NOMO-1 treated with DMSO at 0.1 percent for 48 hours (cell line): ENCODE measurements at regions not wholly inside any gene's neighbourhood (a gene's known extent, or its start where the extent isn't known, plus 50 kb on each side); places are given as distances from the start of the nearest gene placed in this dataset.

Experiments
- DNase-seq: peaks from one replicate; lab custom pipeline; 2025; ENCODE audit not compliant: unreplicated experiment; lab: John Stamatoyannopoulos, UW

DNA sequence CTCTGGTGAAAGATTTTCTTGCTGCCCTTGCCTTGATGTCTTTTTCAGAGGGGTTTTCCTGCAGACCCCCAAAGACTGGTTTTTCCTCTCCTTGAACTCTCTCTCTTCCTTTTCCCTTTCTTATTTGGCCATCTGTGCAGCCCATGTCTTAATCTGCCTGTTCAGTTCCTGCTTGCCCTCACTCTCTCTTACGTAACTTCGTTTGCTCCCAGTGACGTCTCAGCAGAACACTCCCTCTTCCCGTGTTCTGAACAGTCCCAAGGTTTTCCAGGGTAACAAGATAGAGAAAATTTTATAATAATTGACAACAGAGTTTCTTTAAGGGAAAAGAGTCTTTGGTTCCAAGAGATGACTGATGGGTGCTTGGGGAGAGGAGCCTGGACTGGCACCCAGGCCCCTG is 109.1 kb upstream of the LMO4 start:
- DNase-seq, result peak; percentile 18

DNA sequence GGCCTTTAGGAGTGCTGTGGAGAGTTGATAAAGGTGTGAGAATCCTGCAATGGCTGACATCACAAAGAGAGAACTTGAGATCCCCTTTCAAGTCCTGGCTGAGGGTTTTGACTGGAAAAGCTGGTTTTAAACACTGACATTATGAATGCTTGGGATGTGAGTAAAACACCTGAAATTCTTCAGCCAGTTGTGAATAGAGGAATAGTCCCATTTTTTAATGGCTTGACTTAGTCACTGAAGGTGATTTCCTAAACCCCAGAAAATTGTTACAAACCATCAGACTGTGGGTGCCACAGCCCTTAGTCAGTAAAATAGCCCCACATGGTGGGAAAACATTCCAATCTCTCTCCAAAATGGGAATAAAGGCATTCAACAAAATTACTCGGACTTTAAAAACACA is 107.7 kb upstream of the LMO4 start:
- no peak for DNase-seq

DNA sequence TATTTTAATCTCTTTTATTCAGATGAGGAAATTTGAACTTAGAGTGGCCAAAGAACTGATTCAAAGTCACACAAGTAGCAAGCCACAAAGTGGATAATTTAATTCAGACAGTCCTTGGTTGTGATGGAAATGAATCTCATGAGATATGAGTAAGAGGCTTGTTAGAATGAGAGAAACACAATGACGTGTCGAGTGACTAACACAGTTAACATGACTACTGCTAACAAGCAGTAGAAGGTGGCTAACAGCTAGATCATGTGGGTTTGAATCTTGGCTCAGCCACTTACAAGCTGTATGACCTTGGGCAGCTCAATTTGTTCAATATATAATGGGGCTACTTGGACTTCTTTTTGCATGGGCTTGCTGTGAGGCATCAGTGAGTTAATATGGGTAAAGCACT is 104.5 kb upstream of the LMO4 start:
- DNase-seq, result no peak

DNA sequence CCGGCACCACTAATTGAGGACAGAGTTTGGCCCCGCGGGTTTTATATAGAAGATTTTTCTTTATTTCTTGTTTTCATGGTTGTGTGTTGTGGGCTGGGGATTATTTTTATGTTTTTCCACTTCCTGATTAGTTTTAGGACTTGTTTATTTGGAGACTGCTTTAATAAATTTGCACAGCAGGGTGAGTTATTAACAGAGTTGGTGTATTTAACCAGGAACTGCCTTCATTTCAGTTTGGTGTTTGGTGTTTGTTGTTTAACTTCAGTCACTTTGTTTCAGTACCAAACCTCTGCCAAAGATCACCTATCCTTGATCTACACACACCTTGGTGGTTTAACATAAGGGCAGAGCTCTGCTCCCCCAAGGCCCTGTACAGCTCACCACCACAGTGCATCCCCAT is 103.5 kb upstream of the LMO4 start:
- no peak for DNase-seq

DNA sequence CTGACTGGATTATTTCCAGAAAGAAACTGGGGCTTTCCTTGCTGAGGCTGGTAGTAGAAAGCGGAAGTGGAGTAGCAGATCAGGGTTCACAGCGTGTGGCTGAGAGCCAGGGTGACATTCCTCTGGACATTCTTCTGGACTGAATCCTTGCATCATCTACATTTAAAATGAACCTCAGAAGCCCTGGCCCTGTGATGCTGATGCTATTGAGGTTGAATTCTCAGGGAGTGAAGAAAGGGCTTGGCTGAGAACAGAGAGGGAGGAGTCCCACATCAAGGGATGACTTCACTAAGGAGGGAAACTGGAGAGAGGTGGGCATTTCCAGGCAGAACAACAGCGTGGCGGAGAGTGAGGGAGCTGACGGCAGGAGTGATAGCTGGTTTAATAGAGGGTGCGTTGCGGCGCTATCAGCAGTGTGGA is 102.3 kb upstream of the LMO4 start:
- peak; percentile 50 for DNase-seq

DNA sequence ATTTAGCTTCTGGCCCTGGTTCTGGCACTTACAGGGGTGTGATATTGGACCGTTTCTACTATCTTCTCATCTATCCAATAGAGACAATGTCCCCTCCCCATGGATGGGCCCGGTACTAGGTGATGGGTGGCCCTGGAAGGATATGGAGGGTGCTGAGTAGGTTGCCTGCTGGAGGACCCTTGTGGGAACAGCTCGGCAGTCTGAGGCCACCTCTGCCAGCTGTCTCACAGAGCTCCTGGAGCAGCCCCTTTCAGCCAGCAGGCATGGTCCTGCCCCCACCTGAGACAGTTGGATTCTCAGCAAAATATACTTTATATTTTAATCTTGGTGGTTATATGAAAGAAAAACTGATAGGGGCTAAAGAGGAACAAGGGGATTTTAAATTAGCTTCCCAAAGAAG is 101.0 kb upstream of the LMO4 start:
- DNase-seq, result no peak

DNA sequence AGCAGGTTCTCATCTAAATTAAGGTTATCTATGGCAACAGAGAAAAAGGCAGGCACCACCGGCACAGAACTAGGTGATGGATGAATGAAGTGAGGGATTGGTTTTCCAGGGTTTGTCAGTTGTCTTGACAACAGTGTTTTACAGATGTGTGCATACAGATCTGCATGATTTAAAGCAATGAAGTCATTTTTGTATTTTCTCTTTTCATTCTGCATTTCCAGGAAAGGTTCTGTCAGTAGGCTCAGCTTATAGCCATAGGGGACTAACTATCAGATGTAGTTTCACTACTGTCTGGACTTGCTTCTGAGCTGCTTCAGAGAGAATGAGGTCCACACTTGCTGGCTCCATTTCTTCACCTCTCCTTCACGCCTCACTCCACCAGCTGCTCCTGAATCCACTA is 98.2 kb upstream of the LMO4 start:
- DNase-seq, result no peak

DNA sequence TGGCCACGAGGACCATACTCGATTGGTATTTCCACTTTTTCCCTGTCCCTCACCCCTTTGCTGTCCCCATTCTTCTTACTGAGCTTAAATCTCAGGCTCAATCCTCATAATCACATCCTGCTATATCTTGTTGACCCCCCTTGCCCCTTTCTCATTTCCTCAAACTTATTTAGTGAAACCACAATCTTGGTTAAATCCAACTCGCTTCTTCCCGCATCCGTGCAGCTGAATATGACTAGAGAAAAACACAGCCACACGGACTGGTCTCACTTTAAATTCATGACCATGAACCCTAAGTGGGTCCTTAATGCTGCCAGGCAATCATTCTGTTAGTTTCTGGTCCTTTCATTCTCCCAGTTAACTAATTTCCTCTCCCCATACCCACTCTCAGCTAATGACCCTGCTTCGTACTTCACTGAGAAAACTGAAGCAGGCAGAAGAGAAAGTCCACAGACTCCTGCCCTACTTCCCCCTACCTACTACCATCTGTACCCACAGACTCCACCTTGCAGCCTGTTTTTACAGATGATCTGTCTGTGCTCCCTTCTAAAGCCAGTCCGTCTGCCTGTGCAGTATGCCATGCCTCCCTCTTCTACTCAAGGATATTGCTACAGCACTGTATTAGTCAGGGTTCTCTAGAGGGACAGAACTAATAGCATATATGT is 96.8 kb upstream of the LMO4 start:
- peak; percentile 63 for DNase-seq

DNA sequence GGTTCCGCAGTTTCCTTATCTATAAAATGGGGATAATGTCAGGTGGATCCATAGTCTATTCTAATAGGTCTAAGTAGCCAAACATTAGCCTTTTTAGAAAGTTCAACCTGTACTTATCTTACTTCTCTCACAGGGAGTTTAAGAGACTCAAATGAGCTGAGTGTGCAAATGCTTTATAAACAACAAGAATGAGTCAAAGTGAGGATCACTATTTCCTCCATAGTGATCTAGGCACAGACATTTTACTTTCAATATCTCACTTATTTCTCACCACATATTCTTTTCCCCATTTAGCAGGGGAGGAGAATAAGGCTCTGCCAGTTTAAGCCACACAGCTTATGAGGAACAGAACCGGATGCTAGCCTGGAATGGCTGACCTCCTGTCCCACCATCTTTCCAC is 92.1 kb upstream of the LMO4 start:
- no peak for DNase-seq

DNA sequence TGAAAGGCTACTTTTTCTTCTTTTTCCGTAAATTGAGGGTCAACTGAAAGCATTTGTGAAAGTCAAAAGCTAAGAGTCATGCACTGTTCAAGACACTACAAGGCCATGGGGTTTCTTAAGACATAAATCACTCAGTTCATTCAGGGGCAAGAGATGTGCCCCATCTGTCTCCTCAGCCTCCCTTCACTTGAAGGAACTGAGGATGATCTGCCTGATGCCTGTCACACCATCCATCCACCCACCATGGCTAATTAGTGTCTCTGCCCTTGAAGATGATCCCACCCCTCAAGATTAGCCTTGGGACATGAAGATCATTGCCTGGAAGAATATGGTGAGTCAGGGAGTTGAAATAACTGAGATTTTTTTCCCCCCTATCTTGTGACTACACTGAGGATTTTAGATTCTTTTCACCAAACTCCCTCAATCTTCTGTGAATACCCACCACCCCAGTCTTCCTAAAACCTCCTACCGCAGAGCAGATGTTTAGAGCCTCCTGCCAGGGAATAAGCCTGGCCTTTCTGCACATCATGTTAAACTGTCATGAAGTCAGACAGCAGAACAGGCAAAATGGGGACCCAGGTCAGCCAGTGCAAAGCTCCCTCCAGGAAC is 88.6 kb upstream of the LMO4 start:
- no peak for DNase-seq

DNA sequence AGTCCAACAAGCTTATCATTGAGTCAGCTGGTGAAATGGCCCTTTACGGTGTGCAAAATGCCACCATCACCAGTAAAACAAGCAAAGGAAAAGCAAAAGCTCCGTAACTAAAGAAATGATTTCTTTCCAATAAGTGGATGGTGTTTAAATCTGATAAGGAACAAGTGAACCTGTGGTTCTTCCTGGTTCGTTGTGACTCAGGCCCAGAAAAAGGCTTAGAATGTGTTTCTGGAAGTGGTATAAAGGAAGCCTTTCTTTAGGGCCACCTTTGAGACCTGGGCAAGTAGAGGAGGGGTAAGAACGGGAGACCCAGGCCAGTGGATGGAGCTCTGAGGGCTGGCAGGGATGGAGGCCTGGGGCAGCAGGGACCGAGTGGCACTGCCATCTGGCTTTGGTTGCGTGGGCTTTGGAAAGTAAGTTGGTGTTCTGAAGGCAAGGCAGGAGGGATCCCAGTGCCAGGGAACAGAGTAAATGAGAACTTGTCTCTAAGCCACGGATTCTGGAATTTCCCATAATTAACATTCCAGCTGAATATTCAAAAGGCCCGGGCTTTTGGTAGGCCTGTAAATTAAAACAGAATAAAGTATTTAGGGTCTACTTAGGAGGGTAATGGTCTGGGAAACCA is 87.9 kb upstream of the LMO4 start:
- DNase-seq, result no peak

DNA sequence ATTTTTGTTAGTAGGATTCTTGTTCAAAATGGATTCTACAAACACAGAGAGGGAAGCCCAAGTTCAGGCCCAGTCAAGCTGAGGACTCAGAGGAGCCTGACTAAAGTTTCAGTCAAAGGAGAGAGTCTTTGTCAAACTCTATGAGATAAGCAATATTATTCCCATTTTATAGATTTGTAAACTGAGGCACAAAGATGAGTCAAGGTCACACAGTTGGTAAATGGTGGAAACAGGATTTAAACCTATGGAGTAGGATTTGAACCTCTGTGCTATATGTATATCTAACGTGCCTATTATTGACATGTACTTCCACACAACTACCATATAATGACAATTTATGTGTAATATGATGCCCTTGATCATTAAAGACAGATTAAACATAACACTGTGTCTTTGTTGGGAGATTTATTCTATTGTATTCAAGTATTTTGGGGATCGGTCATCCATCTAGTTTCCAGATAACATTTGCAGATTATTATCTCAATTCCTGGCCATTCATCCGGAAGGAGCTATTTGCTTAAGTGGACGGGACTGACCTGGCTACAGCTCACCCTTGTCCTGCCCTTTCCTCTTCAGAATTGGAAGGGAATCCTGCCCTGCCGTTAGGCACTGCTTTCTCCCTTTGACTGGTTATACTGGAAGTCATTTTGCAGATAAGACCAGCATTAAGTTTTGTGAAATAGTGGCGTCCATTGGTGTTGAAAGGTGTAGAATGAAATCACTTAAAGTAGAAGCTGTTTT is 86.1 kb upstream of the LMO4 start:
- DNase-seq, result no peak

DNA sequence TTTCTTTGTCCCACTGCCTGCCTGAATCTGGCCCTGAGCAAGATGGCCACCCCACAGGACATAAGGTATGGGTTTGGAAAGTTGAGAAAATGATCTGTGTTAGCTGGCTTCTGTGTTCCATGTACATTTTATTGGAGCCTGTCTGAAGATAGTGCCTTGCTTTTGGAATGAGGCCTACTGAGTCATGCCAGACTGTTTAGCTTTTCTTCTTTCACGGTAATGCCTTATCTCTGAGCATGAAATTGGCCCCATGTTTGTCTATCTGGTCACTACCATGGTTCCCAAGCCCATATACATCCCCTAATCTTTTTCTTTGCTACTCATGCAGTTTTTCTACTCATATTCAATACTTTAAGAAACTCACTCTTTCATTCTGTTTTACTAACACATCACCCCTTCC is 85.1 kb upstream of the LMO4 start:
- no peak for DNase-seq

DNA sequence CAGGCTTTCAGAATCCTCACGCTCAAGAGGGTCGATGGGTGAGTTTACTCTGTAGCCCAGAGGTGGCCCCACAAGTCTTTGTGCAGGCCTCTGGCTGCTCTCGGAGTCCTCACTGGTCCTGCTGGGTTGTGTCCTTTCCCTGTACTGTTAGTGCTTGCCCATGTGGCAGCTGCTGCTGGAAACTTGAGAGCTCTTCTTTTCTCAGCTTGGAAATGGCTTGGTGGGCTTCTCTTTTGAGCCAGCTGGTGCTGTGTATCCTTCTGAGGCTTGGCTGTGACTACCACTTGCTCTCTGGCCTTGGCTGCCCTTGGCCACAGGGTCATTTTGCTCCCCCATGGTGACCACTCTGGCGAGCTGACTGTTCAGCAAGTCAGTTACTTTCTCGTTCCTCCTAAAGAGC is 82.2 kb upstream of the LMO4 start:
- no peak for DNase-seq

DNA sequence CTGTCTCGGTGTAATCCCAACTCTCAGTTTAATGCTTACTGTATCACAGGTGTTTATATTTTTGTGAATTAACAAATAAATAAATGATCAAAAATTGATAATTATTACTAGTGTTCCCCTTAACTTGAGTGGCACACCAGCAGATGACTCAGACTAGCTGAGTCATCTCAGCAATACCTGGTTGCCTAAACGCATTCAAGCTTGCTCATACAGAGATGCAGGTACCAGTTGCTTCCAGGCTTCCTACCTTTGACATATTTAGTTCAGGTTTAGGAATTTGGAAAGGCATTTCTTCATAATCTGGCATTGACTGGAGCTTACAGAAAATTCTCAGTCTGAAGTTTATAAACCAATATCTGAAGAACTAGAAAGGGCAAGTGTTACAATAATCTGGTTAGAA is 78.9 kb upstream of the LMO4 start:
- DNase-seq, result no peak

DNA sequence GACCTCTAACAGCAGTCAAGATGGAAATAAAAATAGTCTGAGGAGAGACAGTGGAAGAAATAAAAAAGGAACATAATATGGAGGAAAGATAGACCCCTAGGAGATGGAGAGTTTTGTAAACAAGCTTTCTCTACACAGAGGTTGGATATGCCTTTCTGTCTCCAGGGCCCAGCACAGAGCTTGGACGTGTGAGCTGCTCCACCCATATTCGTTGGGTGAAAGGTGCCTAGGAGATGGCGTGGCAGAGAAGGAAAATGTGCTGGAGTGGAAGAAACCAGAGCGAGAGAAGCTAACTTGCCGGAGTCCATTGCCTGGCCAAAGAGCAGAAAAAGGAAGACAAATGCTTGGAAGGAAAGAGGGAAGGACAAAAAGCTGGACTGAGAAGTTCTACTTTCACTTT is 78.3 kb upstream of the LMO4 start:
- peak; percentile 19 for DNase-seq

DNA sequence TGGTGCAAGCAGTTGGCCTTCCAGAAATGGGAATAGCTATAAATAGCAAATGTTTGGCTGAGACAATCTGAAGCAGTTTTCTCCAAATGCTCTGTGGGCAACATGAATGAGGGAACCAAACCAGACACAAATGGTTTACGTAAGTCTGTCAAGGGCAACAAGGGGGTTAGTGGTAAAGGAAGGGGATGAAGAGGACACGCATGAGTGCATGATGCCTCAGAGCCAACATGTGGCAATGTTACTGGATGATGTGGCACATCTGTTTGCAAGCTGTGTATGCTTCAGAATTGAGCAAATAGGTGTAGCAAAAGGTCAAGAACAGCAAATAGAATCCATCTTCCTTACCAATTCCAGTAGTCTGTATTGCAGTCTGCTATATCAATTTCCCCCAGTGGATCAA is 76.3 kb upstream of the LMO4 start:
- DNase-seq, result no peak

DNA sequence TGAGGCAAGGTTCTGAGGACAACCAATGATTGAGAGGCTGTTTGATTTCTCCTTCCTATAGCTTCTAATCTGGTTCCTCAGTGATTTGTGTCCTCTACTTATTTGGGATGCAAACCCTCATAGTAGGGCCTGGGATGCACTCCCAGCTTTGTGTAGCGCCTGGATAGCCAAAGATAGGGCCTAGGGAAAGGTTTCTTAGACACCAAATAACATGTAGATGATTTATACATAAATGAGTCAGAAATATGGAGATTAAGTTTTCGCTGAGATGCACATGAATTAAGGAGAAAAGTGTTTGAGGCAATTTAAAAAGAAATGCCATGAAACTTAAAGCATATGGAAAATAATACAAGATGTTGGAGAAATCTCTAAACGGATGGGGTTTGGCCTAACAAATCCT is 66.0 kb upstream of the LMO4 start:
- no peak for DNase-seq

DNA sequence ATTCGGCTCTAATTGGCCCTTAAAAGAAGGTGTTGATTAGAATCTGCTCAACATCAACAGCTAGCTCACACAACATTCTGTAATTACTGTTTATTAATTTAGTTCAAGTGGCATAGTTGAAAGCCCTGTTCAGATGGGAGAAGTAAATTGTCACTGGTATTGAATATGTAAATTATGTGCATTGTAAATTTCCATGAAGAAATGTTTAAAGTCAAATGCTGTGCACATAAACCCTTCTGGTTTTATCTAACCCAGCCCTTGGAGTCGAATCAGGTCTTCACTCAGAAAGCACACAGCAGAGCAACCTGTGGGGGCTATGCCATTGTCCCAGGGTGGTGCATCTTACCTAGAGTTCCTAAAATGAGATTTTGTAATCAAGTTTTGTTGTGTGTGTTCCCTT is 65.4 kb upstream of the LMO4 start:
- no peak for DNase-seq

DNA sequence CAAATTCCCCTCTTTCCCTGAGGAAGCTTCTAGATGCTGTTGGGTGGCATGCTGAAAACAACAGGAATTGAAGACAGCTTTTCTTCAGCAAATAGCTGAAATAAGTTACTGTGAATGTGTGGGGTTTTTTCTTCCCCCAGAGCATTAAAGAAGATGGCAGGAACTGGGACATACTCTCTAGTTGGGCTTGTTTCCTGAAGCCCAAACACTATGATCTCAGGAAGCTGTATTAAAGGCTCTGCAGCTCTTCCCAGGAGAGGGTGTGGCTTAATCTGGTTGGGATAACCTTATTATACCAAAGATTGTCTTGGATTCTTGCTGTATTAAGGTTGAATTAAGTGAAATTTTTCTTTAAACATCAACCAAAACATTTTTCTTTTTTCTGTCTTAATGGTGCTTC is 64.9 kb upstream of the LMO4 start:
- no peak for DNase-seq

DNA sequence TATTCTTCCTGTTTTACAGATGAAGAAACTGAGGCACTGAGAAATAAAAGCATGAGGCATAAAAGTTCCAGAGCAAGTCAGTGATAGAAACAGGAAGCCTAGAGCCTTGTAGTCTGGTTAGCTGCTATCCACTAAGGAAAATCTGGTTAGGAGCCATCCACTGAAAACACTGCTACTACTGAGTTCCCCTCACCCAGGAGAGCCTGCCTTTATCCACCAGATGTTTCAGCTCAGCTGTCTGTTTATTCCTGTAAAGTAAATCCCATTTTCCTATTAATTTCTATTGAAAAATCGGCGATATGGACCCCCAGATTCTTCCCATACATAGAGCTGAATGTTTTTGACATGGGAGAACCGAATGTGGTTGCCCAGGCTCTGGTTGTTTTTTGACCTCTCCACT is 63.7 kb upstream of the LMO4 start:
- no peak for DNase-seq

DNA sequence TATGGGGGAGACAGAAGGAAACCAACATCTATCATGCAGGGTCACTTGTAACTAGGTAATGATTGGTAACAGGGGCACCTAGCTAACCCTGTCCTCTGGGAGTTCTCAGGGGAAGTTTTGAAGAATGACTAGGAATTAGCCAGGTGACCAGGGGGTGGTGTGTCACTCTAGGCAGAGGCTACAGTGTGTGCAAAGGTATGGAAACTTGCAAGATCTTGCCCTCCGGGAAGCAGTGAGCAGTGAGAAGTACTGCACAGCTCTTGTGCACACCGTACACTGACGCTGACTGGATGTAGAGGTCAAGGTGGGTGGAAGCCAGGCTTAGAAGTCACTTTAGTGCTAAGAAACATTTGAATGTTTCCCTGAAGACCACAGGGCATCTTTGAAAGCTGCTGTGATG is 62.9 kb upstream of the LMO4 start:
- no peak for DNase-seq
